SK-N-SH (cell line): ENCODE measurements at regions not wholly inside any gene's neighbourhood (a gene's known extent, or its start where the extent isn't known, plus 50 kb on each side); places are given as distances from the start of the nearest gene placed in this dataset.
A peak's percentile ranks its signal among the peaks of the same experiment; 100 is the strongest.

Experiments
- CTCF ChIA-PET: fragments of 300-600, 350-600 bp; formaldehyde crosslinking; extraction: SDS; loops from one replicate; lab custom pipeline; 2021; lab: Yijun Ruan, JAX
- POLR2A ChIA-PET: fragments of 350-600 bp; sonication (Branson Sonifier 250); formaldehyde crosslinking; extraction: SDS; loops from one replicate; lab custom pipeline; 2020; ENCODE audit warnings: antibody characterized with exemption, inconsistent platforms; lab: Yijun Ruan, JAX
- DNase-seq: peaks from one replicate; pipeline ENCODE4 v3.0.0; 2012
- H2AFZ ChIP-seq: fragments of 200-600 bp; sonication (generic); 2 replicates; pipeline ENCODE4 v1.8.1; 2016; ENCODE audit warnings: antibody characterized with exemption, mild to moderate bottlenecking, low read depth
- H3F3A ChIP-seq: fragments of 200-600 bp; sonication (generic); replicated peaks from 2 replicates; pipeline ENCODE3; 2016; ENCODE audit warnings: antibody characterized with exemption, mild to moderate bottlenecking; ENCODE audit not compliant: insufficient read depth
- H3K27ac ChIP-seq, 2 experiments: fragments of 200-500 bp in 1 of 2; fragments of 200-600 bp in 1 of 2; sonication (Bioruptor generic) in 1 of 2; sonication (generic), shearing (Covaris generic) in 1 of 2; 2 replicates each; pipeline versions ENCODE4 v1.5.1 to v1.6.1; 2014 to 2016; ENCODE audit warnings: low read depth in 2 of 2, inconsistent platforms in 1 of 2, low read length in 1 of 2, mild to moderate bottlenecking in 1 of 2, mixed read lengths in 1 of 2
- H3K27me3 ChIP-seq: fragments of 200-600 bp; sonication (generic), shearing (Covaris generic); 2 replicates; pipeline ENCODE4 v1.6.1; 2016; ENCODE audit warnings: mixed run types; ENCODE audit not compliant: insufficient read depth
- H3K36me3 ChIP-seq, 2 experiments: fragments of 200-500 bp in 1 of 2; fragments of 200-600 bp in 1 of 2; sonication (Bioruptor generic) in 1 of 2; sonication (generic) in 1 of 2; replicated peaks in 1 of 2; 2 replicates each; pipeline versions ENCODE3 to v1.5.1; 2014 to 2016; ENCODE audit warnings: low read length in 1 of 2, mild to moderate bottlenecking in 1 of 2; ENCODE audit not compliant: insufficient read depth in 2 of 2, control insufficient read depth in 1 of 2
- H3K4me1 ChIP-seq, 2 experiments: fragments of 200-500 bp in 1 of 2; fragments of 200-600 bp in 1 of 2; sonication (Bioruptor generic) in 1 of 2; sonication (generic), shearing (Covaris generic) in 1 of 2; 2 replicates each; pipeline versions ENCODE4 v1.5.1 to v1.6.1; 2014 to 2016; ENCODE audit warnings: low read depth in 1 of 2, low read length in 1 of 2, mixed run types in 1 of 2; ENCODE audit not compliant: insufficient read depth in 2 of 2, control insufficient read depth in 1 of 2
- H3K4me2 ChIP-seq: fragments of 200-600 bp; sonication (generic), shearing (Covaris generic); 2 replicates; pipeline ENCODE4 v1.6.1; 2017; ENCODE audit warnings: mixed run types
- H3K4me3 ChIP-seq, 2 experiments: fragments of 200-500 bp in 1 of 2; fragments of 200-600 bp in 1 of 2; sonication (Bioruptor generic) in 1 of 2; sonication (generic), shearing (Covaris generic) in 1 of 2; 2 replicates each; pipeline versions ENCODE4 v1.5.1 to v1.8.1; 2014 to 2016; ENCODE audit warnings: low read depth in 2 of 2, inconsistent platforms in 1 of 2, low read length in 1 of 2, mild to moderate bottlenecking in 1 of 2, mixed read lengths in 1 of 2, moderate library complexity in 1 of 2
- H3K79me2 ChIP-seq: fragments of 200-600 bp; sonication (generic); 2 replicates; pipeline ENCODE4 v1.8.1; 2017; ENCODE audit warnings: mild to moderate bottlenecking; ENCODE audit not compliant: insufficient read depth
- H3K9ac ChIP-seq: fragments of 200-600 bp; sonication (generic); 2 replicates; pipeline ENCODE4 v1.6.1; 2017; ENCODE audit warnings: mixed run types
- H3K9me2 ChIP-seq: fragments of 200-600 bp; sonication (generic); 2 replicates; pipeline ENCODE4 v1.6.1; 2017; ENCODE audit warnings: mixed run types
- H3K9me3 ChIP-seq: fragments of 200-600 bp; sonication (generic); 2 replicates; pipeline ENCODE4 v1.6.1; 2017; ENCODE audit warnings: mixed run types, mild to moderate bottlenecking, moderate library complexity
- H4K20me1 ChIP-seq: fragments of 200-600 bp; sonication (generic); 2 replicates; pipeline ENCODE4 v1.6.1; 2017; ENCODE audit warnings: mild to moderate bottlenecking, mixed run types; ENCODE audit not compliant: insufficient read depth
- CHD2 ChIP-seq: fragments of 150-350 bp; IDR thresholded peaks from 2 replicates; pipeline ENCODE4 v1.6.1; 2018; ENCODE audit warnings: low read length; ENCODE audit not compliant: partially characterized antibody
- CTCF ChIP-seq: fragments of 200-600 bp; sonication (generic); IDR thresholded peaks from 2 replicates; pipeline ENCODE4 v1.6.1; 2017; ENCODE audit warnings: antibody characterized with exemption, mild to moderate bottlenecking, moderate library complexity
- ELF1 ChIP-seq: IDR thresholded peaks from 2 replicates; pipeline ENCODE4 v1.4.0; 2012
- EP300 ChIP-seq, 2 experiments: IDR thresholded peaks; 2 replicates each; pipeline versions ENCODE4 v1.4.0 to v1.6.1; 2012; ENCODE audit warnings: borderline replicate concordance in 1 of 2, low read depth in 1 of 2, low read length in 1 of 2
- EZH2phosphoT487 ChIP-seq: fragments of 200-600 bp; sonication (generic); IDR thresholded peaks from 2 replicates; pipeline ENCODE4 v1.6.1; 2017; ENCODE audit warnings: low read depth, mixed run types, mild to moderate bottlenecking, antibody characterized with exemption, moderate library complexity, borderline replicate concordance
- FOSL2 ChIP-seq: IDR thresholded peaks from 2 replicates; pipeline ENCODE4 v1.4.0; 2012; ENCODE audit warnings: low read depth, mild to moderate bottlenecking, moderate library complexity, borderline replicate concordance
- FOXM1 ChIP-seq: IDR thresholded peaks from 2 replicates; pipeline ENCODE4 v1.4.0; 2012; ENCODE audit warnings: low read depth, mild to moderate bottlenecking
- GABPA ChIP-seq: IDR thresholded peaks from 2 replicates; pipeline ENCODE4 v1.4.0; 2012; ENCODE audit warnings: low read depth, mild to moderate bottlenecking
- GATA2 ChIP-seq: sonication (generic); formaldehyde crosslinking; IDR thresholded peaks from 2 replicates; pipeline ENCODE4 v1.5.0; 2020; ENCODE audit warnings: mild to moderate bottlenecking, missing genetic modification reagents
- JUND ChIP-seq: IDR thresholded peaks from 2 replicates; pipeline ENCODE4 v1.4.0; 2012
- MAX ChIP-seq: IDR thresholded peaks from 2 replicates; pipeline ENCODE4 v1.4.0; 2012; ENCODE audit warnings: low read depth
- MEF2A ChIP-seq: IDR thresholded peaks from 2 replicates; pipeline ENCODE4 v1.4.0; 2012; ENCODE audit warnings: low read depth, borderline replicate concordance
- MXI1 ChIP-seq: IDR thresholded peaks from 2 replicates; pipeline ENCODE4 v1.6.1; 2012; ENCODE audit warnings: mild to moderate bottlenecking, low read depth, low read length, improper control_type of control experiment
- NFIC ChIP-seq: IDR thresholded peaks from 2 replicates; pipeline ENCODE4 v1.4.0; 2012; ENCODE audit warnings: borderline replicate concordance
- NRF1 ChIP-seq: IDR thresholded peaks from 2 replicates; pipeline ENCODE4 v1.6.1; 2012; ENCODE audit warnings: low read depth, mild to moderate bottlenecking, low read length
- POLR2AphosphoS5 ChIP-seq: IDR thresholded peaks from 2 replicates; pipeline ENCODE4 v1.6.1; 2012; ENCODE audit warnings: low read depth, low read length
- RAD21 ChIP-seq: IDR thresholded peaks from 2 replicates; pipeline ENCODE4 v1.6.1; 2012; ENCODE audit warnings: mild to moderate bottlenecking, low read length
- RXRA ChIP-seq: IDR thresholded peaks from 2 replicates; pipeline ENCODE4 v1.4.0; 2012; ENCODE audit warnings: low read depth, mild to moderate bottlenecking, borderline replicate concordance
- SIN3A ChIP-seq: IDR thresholded peaks from 2 replicates; pipeline ENCODE4 v1.6.1; 2012; ENCODE audit warnings: low read depth, mild to moderate bottlenecking, low read length, moderate library complexity, borderline replicate concordance
- SMC3 ChIP-seq: IDR thresholded peaks from 2 replicates; pipeline ENCODE4 v1.6.1; 2012; ENCODE audit warnings: low read depth, low read length, improper control_type of control experiment
- TAF1 ChIP-seq: IDR thresholded peaks from 2 replicates; pipeline ENCODE4 v1.6.1; 2012; ENCODE audit warnings: low read depth, mild to moderate bottlenecking, low read length, moderate library complexity, borderline replicate concordance
- TCF12 ChIP-seq: IDR thresholded peaks from 2 replicates; pipeline ENCODE4 v1.4.0; 2012
- TEAD4 ChIP-seq: IDR thresholded peaks from 2 replicates; pipeline ENCODE4 v1.4.0; 2012; ENCODE audit warnings: mild to moderate bottlenecking, borderline replicate concordance; ENCODE audit not compliant: insufficient read depth
- USF1 ChIP-seq: IDR thresholded peaks from 2 replicates; pipeline ENCODE4 v1.4.0; 2012; ENCODE audit warnings: low read depth, borderline replicate concordance
- ZBTB33 ChIP-seq: IDR thresholded peaks from 2 replicates; pipeline ENCODE4 v1.4.0; 2012; ENCODE audit warnings: low read depth, borderline replicate concordance
- WGBS: methylation state at CpG from one replicate; pipeline ENCODE4 v1.1.6; 2017; ENCODE audit warnings: low lambda C conversion rate; 5-methylcytosine and 5-hydroxymethylcytosine counted together
- TF ChIP-seq, protein P1 (sequence below): IDR thresholded peaks from 2 replicates; pipeline ENCODE4 v1.6.1; 2012; ENCODE audit warnings: mild to moderate bottlenecking, low read depth, low read length, moderate library complexity
- TF ChIP-seq, protein P2 (sequence below): fragments of 150-350 bp; IDR thresholded peaks from 2 replicates; pipeline ENCODE4 v1.6.1; 2017; ENCODE audit warnings: antibody characterized with exemption, low read length, low read depth, borderline replicate concordance

DNA sequence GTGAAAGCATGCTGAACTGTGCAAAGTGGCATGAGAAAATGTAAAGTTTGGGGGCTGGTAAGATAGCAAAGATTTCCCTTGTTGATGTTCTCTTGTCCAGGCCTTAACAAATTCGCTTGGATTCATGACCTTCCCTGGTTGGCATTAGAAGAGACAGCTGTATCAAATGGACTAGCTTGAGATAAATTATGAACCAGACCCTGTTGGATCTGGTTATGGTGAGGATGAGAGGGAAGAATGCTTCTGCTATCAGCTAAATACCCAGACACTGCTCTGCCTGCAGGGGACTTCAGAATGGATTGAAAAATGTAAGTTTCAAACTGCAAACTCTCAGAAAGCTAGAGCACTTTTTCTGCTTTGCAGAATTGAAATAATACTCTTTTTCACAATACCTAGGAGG, 135.2 kb downstream of the EFNB2 start:
- POLR2A ChIA-PET, result no interaction called here
- whole genome bisulfite sequencing, result 58% methylated on average over 1 of the region's 1 CpG
- no peak overlapping the region for H3K4me3 ChIP-seq
- H3K9me2 ChIP-seq, result no peaks in the 10 kb centered on the region
- no peak overlapping the region for H2AFZ ChIP-seq
- peak overlapping the region in 1 of 2 experiments; percentile 60; a peak in 2 of 4 replicates for H3K27ac ChIP-seq
- H3K4me1 ChIP-seq, result peaks cover 0 to 6% of the 10 kb centered on the region in 2 experiments; a peak in 2 of 4 replicates
- H3K27me3 ChIP-seq, result no peaks in the 10 kb centered on the region
- CTCF ChIA-PET, result interaction anchor here (1.8 kb wide), 1 partner anchor 16 kb away, joined by 5 read pairs; no protein-coding TSS in a partner anchor
- DNase-seq, result peak; percentile 52
- H3F3A ChIP-seq, result no peaks in the 10 kb centered on the region
- no peaks in the 10 kb centered on the region for H3K79me2 ChIP-seq
- H3K4me2 ChIP-seq, result no peak overlapping the region
- no peaks in the 10 kb centered on the region for H4K20me1 ChIP-seq
- no peaks in the 10 kb centered on the region for H3K36me3 ChIP-seq
- no peak overlapping the region for H3K9ac ChIP-seq
- no peaks in the 10 kb centered on the region for H3K9me3 ChIP-seq
- TF ChIP-seq TEAD4 (no peak), MXI1 (no peak), NFIC (no peak), SIN3A (no peak), RXRA (no peak), GABPA (no peak), JUND (no peak), TAF1 (no peak), MEF2A (no peak), ELF1 (no peak), POLR2AphosphoS5 (no peak), NRF1 (no peak), EZH2phosphoT487 (no peak), GATA2 (peak; percentile 56), TCF12 (no peak), EP300 (IDR thresholded peaks at IDR 0.05; ENCODE audit: borderline replicate concordance in 1 of 2, low read depth in 1 of 2, low read length in 1 of 2) (peak in 1 of 2 experiments; percentile 82; a peak in 2 of 4 replicates), USF1 (no peak), MAX (no peak), FOSL2 (no peak), FOXM1 (no peak), ZBTB33 (no peak), CTCF (no peak), SMC3 (no peak), CHD2 (peak; percentile 60), RAD21 (peak; percentile 10; the same call in 1 of the 2 replicates)
- TF ChIP-seq, protein P1, sequence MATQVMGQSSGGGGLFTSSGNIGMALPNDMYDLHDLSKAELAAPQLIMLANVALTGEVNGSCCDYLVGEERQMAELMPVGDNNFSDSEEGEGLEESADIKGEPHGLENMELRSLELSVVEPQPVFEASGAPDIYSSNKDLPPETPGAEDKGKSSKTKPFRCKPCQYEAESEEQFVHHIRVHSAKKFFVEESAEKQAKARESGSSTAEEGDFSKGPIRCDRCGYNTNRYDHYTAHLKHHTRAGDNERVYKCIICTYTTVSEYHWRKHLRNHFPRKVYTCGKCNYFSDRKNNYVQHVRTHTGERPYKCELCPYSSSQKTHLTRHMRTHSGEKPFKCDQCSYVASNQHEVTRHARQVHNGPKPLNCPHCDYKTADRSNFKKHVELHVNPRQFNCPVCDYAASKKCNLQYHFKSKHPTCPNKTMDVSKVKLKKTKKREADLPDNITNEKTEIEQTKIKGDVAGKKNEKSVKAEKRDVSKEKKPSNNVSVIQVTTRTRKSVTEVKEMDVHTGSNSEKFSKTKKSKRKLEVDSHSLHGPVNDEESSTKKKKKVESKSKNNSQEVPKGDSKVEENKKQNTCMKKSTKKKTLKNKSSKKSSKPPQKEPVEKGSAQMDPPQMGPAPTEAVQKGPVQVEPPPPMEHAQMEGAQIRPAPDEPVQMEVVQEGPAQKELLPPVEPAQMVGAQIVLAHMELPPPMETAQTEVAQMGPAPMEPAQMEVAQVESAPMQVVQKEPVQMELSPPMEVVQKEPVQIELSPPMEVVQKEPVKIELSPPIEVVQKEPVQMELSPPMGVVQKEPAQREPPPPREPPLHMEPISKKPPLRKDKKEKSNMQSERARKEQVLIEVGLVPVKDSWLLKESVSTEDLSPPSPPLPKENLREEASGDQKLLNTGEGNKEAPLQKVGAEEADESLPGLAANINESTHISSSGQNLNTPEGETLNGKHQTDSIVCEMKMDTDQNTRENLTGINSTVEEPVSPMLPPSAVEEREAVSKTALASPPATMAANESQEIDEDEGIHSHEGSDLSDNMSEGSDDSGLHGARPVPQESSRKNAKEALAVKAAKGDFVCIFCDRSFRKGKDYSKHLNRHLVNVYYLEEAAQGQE, result no peak
- TF ChIP-seq, protein P2, sequence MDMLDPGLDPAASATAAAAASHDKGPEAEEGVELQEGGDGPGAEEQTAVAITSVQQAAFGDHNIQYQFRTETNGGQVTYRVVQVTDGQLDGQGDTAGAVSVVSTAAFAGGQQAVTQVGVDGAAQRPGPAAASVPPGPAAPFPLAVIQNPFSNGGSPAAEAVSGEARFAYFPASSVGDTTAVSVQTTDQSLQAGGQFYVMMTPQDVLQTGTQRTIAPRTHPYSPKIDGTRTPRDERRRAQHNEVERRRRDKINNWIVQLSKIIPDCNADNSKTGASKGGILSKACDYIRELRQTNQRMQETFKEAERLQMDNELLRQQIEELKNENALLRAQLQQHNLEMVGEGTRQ, result no peak
